Suprapubic skin (tissue), 3 donors: ENCODE measurements at regions not wholly inside any gene's neighbourhood (a gene's known extent, or its start where the extent isn't known, plus 50 kb on each side); places are given as distances from the start of the nearest gene placed in this dataset.

Experiments used
- POLR2AphosphoS5 ChIP-seq, 3 donors: sonication (generic); formaldehyde crosslinking; IDR thresholded peaks; one replicate each; pipeline ENCODE4 v1.6.1; 2017; ENCODE audit warnings: antibody characterized with exemption in 3 of 3
- TF ChIP-seq, protein P1 (sequence below), 2 donors: fragments of 200-600 bp in 1 of 2; fragments of 450-650 bp in 1 of 2; sonication (generic) in 1 of 2; IDR thresholded peaks; one replicate each; pipeline ENCODE4 v1.5.1; 2016 to 2019; ENCODE audit warnings: antibody characterized with exemption in 2 of 2, mild to moderate bottlenecking in 1 of 2, moderate library complexity in 1 of 2

DNA sequence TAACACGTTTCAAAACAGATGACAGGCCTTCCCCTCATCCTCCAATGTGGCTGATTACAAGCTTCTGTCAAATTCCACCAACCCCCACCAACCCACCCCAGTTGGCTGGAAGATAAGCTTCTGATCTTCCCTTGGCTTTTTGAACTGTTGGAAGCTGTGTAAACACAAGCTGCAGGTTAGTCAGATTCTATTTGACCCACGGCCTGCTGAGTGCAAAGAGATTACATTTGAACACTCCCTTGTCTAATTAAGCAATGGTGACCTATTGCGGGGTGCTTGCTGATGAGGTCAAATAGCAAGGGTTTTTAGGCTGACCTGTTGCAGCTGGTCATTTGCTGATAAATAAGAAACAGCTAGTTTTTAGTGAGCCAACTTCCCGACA, 379.7 kb downstream of the BMP2 start:
- TF ChIP-seq, protein P1, sequence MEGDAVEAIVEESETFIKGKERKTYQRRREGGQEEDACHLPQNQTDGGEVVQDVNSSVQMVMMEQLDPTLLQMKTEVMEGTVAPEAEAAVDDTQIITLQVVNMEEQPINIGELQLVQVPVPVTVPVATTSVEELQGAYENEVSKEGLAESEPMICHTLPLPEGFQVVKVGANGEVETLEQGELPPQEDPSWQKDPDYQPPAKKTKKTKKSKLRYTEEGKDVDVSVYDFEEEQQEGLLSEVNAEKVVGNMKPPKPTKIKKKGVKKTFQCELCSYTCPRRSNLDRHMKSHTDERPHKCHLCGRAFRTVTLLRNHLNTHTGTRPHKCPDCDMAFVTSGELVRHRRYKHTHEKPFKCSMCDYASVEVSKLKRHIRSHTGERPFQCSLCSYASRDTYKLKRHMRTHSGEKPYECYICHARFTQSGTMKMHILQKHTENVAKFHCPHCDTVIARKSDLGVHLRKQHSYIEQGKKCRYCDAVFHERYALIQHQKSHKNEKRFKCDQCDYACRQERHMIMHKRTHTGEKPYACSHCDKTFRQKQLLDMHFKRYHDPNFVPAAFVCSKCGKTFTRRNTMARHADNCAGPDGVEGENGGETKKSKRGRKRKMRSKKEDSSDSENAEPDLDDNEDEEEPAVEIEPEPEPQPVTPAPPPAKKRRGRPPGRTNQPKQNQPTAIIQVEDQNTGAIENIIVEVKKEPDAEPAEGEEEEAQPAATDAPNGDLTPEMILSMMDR (IDR thresholded peaks at IDR 0.05) = no peak
- no peak for TF ChIP-seq POLR2AphosphoS5 (IDR thresholded peaks at IDR 0.05)
